ENCODE measurements at regions not wholly inside any gene's neighbourhood (a gene's known extent, or its start where the extent isn't known, plus 50 kb on each side); places are given as distances from the start of the nearest gene placed in this dataset.
A peak's percentile ranks its signal among the peaks of the same experiment; 100 is the strongest.
"Not testable (repeated sequence)": the region's sequence is repeated elsewhere in the genome, so short reads cannot be mapped to it uniquely, and the experiment has no call there.

GRCh38 chr6:1468126-1468525 is 78.8 kb downstream of the FOXF2 start:
- DNase-seq = no peak
- no peaks in the 10 kb centered on the region for H3K27me3 ChIP-seq (ENCODE audit: control insufficient read depth in 1 of 2, insufficient read depth in 2 of 2, low read length in 1 of 2)
- H3K4me1 ChIP-seq (ENCODE audit: control insufficient read depth in 1 of 2, insufficient read depth in 2 of 2, low read length in 2 of 2) = no peaks in the 10 kb centered on the region
- no peaks in the 10 kb centered on the region for H3K36me3 ChIP-seq (ENCODE audit: control insufficient read depth in 1 of 2, insufficient read depth in 2 of 2, low read length in 1 of 2)
- H3K4me3 ChIP-seq (ENCODE audit: low read length in 2 of 2) = no peak overlapping the region
- intact Hi-C loops (cut with DNase I) = no loop called here
- no peak overlapping the region for H3K27ac ChIP-seq (ENCODE audit: low read depth in 1 of 2, low read length in 2 of 2)
- ATAC-seq (ENCODE audit: low FRiP score) = no peak
- H3K9me3 ChIP-seq (ENCODE audit: control insufficient read depth, low read length) = no peaks in the 10 kb centered on the region
- 71 to 77% methylated on average over 7 of the region's 7 CpGs for WGBS, 2 donors

- intact Hi-C loops (cut with DNase I) = no loop called here
- ATAC-seq (ENCODE audit: low FRiP score) (no peak), DNase-seq (no peak)
- Histone ChIP-seq H3K36me3 (ENCODE audit: control insufficient read depth in 1 of 2, insufficient read depth in 2 of 2, low read length in 1 of 2) (no peaks in the 10 kb centered on the region), H3K9me3 (ENCODE audit: control insufficient read depth, low read length) (no peaks in the 10 kb centered on the region), H3K4me3 (ENCODE audit: low read length in 2 of 2) (no peak overlapping the region), H3K27me3 (ENCODE audit: control insufficient read depth in 1 of 2, insufficient read depth in 2 of 2, low read length in 1 of 2) (no peaks in the 10 kb centered on the region), H3K27ac (ENCODE audit: low read depth in 1 of 2, low read length in 2 of 2) (no peak overlapping the region), H3K4me1 (ENCODE audit: control insufficient read depth in 1 of 2, insufficient read depth in 2 of 2, low read length in 2 of 2) (no peaks in the 10 kb centered on the region)
- WGBS, 2 donors = 76 to 92% methylated on average over 3 of the region's 3 CpGs
Measured at GRCh38 chr6:1470040-1470439, 80.7 kb downstream of the FOXF2 start.

DNA sequence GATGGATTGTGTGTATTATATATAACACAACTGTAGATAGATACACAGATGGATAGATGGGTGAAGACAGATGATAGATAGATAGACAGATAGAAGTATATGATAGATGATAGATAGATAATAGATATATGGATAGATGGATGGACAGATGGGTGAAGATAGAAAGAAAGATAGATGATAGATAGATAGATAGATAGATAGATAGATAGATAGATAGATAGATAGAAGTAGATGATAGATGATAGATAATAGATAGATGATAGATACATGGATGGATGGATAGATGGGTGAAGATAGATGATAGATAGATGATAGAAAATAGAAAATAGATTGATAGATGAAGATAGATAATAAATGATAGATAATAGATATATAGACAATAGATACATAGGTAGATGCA is 83.3 kb downstream of the FOXF2 start:
- Histone ChIP-seq H3K9me3 (ENCODE audit: control insufficient read depth, low read length) (no peaks in the 10 kb centered on the region), H3K4me1 (ENCODE audit: control insufficient read depth in 1 of 2, insufficient read depth in 2 of 2, low read length in 2 of 2) (no peaks in the 10 kb centered on the region), H3K36me3 (ENCODE audit: control insufficient read depth in 1 of 2, insufficient read depth in 2 of 2, low read length in 1 of 2) (no peaks in the 10 kb centered on the region), H3K4me3 (ENCODE audit: low read length in 2 of 2) (no peak overlapping the region), H3K27ac (ENCODE audit: low read depth in 1 of 2, low read length in 2 of 2) (no peak overlapping the region), H3K27me3 (ENCODE audit: control insufficient read depth in 1 of 2, insufficient read depth in 2 of 2, low read length in 1 of 2) (no peaks in the 10 kb centered on the region)
- DNase-seq (no peak), ATAC-seq (ENCODE audit: low FRiP score) (no peak)
- intact Hi-C loops (cut with DNase I) = no loop called here

GRCh38 chr6:1473166-1473565 is 83.8 kb downstream of the FOXF2 start:
- ATAC-seq (ENCODE audit: low FRiP score) = no peak
- Histone ChIP-seq H3K4me1 (ENCODE audit: control insufficient read depth in 1 of 2, insufficient read depth in 2 of 2, low read length in 2 of 2) (no peaks in the 10 kb centered on the region), H3K4me3 (ENCODE audit: low read length in 2 of 2) (no peak overlapping the region), H3K36me3 (ENCODE audit: control insufficient read depth in 1 of 2, insufficient read depth in 2 of 2, low read length in 1 of 2) (no peaks in the 10 kb centered on the region), H3K9me3 (ENCODE audit: control insufficient read depth, low read length) (no peaks in the 10 kb centered on the region), H3K27ac (ENCODE audit: low read depth in 1 of 2, low read length in 2 of 2) (no peak overlapping the region), H3K27me3 (ENCODE audit: control insufficient read depth in 1 of 2, insufficient read depth in 2 of 2, low read length in 1 of 2) (no peaks in the 10 kb centered on the region)
- 83 to 87% methylated on average over 8 of the region's 8 CpGs for WGBS, 2 donors
- intact Hi-C loops (cut with DNase I) = no loop called here
- DNase-seq = no peak

- ATAC-seq (ENCODE audit: low FRiP score) = no peak
- intact Hi-C loops (cut with DNase I) = no loop called here
Measured at GRCh38 chr6:1473598-1473997, 84.2 kb downstream of the FOXF2 start.

GRCh38 chr6:1474205-1474604 is 84.8 kb downstream of the FOXF2 start:
- intact Hi-C loops (cut with DNase I) = no loop called here

More at GRCh38 chr6:1473598-1473997, 84.2 kb downstream of the FOXF2 start:
- Histone ChIP-seq H3K36me3 (ENCODE audit: control insufficient read depth in 1 of 2, insufficient read depth in 2 of 2, low read length in 1 of 2) (no peaks in the 10 kb centered on the region), H3K27ac (ENCODE audit: low read depth in 1 of 2, low read length in 2 of 2) (no peak overlapping the region), H3K27me3 (ENCODE audit: control insufficient read depth in 1 of 2, insufficient read depth in 2 of 2, low read length in 1 of 2) (no peaks in the 10 kb centered on the region), H3K9me3 (ENCODE audit: control insufficient read depth, low read length) (no peaks in the 10 kb centered on the region), H3K4me3 (ENCODE audit: low read length in 2 of 2) (no peak overlapping the region), H3K4me1 (ENCODE audit: control insufficient read depth in 1 of 2, insufficient read depth in 2 of 2, low read length in 2 of 2) (no peaks in the 10 kb centered on the region)
- WGBS, 2 donors = 96 to 98% methylated on average over 1 of the region's 1 CpG
- no peak for DNase-seq

DNA sequence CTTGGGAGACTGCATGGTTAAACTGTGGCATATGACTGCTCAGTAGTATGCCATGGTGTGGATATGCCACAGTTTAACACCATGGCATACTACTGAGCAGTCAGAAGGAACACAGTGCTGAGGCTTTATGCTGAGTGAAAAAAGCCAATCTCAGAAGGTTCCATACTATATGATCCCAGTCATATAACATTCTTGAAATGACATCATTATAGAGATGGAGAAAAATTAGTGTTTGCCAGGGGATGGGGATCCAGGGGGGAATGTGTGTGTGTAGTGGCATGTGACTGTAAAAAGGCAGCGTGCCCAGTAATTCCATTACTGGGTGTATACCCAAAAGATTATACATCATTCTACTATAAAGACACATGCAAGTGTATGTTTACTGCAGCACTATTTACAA is 85.8 kb downstream of the FOXF2 start:
- no peak overlapping the region for H3K4me3 ChIP-seq (ENCODE audit: low read length in 2 of 2)
- WGBS, 2 donors = 94 to 97% methylated on average over 1 of the region's 1 CpG
- H3K27ac ChIP-seq (ENCODE audit: low read depth in 1 of 2, low read length in 2 of 2) = no peak overlapping the region
- no peaks in the 10 kb centered on the region for H3K9me3 ChIP-seq (ENCODE audit: control insufficient read depth, low read length)
- no peak for DNase-seq
- no peaks in the 10 kb centered on the region for H3K27me3 ChIP-seq (ENCODE audit: control insufficient read depth in 1 of 2, insufficient read depth in 2 of 2, low read length in 1 of 2)
- no peaks in the 10 kb centered on the region for H3K4me1 ChIP-seq (ENCODE audit: control insufficient read depth in 1 of 2, insufficient read depth in 2 of 2, low read length in 2 of 2)
- intact Hi-C loops (cut with DNase I) = no loop called here
- no peak for ATAC-seq (ENCODE audit: low FRiP score)
- no peaks in the 10 kb centered on the region for H3K36me3 ChIP-seq (ENCODE audit: control insufficient read depth in 1 of 2, insufficient read depth in 2 of 2, low read length in 1 of 2)

More at GRCh38 chr6:1474205-1474604, 84.8 kb downstream of the FOXF2 start:
- DNase-seq (no peak), ATAC-seq (ENCODE audit: low FRiP score) (no peak)
- 96 to 99% methylated on average over 4 of the region's 4 CpGs for WGBS, 2 donors
- Histone ChIP-seq H3K9me3 (ENCODE audit: control insufficient read depth, low read length) (no peaks in the 10 kb centered on the region), H3K4me1 (ENCODE audit: control insufficient read depth in 1 of 2, insufficient read depth in 2 of 2, low read length in 2 of 2) (no peaks in the 10 kb centered on the region), H3K27ac (ENCODE audit: low read depth in 1 of 2, low read length in 2 of 2) (no peak overlapping the region), H3K36me3 (ENCODE audit: control insufficient read depth in 1 of 2, insufficient read depth in 2 of 2, low read length in 1 of 2) (no peaks in the 10 kb centered on the region), H3K27me3 (ENCODE audit: control insufficient read depth in 1 of 2, insufficient read depth in 2 of 2, low read length in 1 of 2) (no peaks in the 10 kb centered on the region), H3K4me3 (ENCODE audit: low read length in 2 of 2) (no peak overlapping the region)

DNA sequence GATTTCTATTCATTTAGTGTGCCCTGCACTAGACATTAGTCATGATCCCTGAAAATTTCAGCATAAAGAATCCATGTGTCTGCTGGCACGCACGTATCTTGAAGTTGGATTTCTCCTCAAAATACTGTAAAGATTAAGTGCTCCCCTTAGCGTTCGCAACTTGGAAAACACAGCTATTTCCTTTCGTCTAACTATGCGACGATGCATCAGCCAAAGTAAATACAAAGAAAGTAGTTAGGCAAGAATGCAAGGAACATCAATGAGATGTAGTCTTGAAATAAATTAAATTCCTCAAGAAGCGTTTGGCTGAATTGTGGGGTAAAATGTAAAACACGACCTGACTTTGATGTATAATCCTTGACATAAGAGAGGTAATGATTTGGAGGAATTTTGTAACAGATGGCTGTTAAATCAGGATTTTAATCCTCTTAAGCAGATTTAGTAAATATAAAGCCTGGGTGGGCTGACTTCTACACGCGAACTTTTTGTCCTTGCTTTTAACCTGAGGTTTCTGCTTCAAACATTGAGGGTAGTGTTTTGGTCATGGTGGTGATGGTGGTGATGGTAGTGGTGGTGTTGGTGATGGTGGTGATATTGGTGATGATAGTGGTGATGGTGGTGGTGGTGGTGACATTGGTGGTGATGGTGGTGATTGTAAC is 88.2 kb downstream of the FOXF2 start:
- Histone ChIP-seq H3K27me3 (ENCODE audit: control insufficient read depth in 1 of 2, insufficient read depth in 2 of 2, low read length in 1 of 2) (no peaks in the 10 kb centered on the region), H3K36me3 (ENCODE audit: control insufficient read depth in 1 of 2, insufficient read depth in 2 of 2, low read length in 1 of 2) (no peaks in the 10 kb centered on the region), H3K4me3 (ENCODE audit: low read length in 2 of 2) (peak overlapping the region in 1 of 2 donors; percentile 4), H3K27ac (ENCODE audit: low read depth in 1 of 2, low read length in 2 of 2) (no peak overlapping the region), H3K4me1 (ENCODE audit: control insufficient read depth in 1 of 2, insufficient read depth in 2 of 2, low read length in 2 of 2) (no peaks in the 10 kb centered on the region), H3K9me3 (ENCODE audit: control insufficient read depth, low read length) (no peaks in the 10 kb centered on the region)
- ATAC-seq (ENCODE audit: low FRiP score) = no peak
- WGBS, 2 donors = 8 to 11% methylated on average over 11 of the region's 11 CpGs
- intact Hi-C loops (cut with DNase I) = no loop called here
- DNase-seq = no peak

DNA sequence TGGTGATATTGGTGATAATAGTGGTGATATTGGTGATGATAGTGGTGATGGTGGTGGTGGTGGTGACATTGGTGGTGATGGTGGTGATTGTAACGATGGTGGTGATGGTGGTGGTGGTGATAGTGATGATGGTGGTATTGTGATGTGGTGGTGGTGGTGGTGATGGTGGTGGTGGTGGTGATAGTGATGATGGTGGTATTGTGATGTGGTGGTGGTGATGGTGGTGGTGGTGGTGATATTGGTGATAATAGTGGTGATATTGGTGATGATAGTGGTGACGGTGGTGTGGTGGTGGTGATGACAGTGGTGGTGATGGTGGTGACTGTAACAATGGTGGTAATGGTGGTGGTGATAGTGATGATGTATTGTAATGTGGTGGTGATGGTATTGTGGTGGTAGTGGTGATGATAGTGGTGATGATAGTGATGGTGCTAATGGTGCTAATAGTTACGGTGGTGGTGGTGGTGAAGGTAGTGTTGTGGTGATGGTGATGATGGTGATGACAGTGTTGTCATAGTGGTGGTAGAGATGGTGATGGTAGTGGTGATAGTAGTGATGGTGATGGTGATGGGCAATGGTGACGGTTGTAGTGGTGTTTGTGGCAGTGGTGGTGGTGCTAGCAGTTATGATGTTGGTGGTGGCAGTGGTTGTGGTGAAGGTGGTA is 88.9 kb downstream of the FOXF2 start:
- intact Hi-C loops (cut with DNase I); H3K4me3 ChIP-seq (ENCODE audit: low read length in 2 of 2); H3K9me3 ChIP-seq (ENCODE audit: control insufficient read depth, low read length); ATAC-seq (ENCODE audit: low FRiP score); H3K4me1 ChIP-seq (ENCODE audit: control insufficient read depth in 1 of 2, insufficient read depth in 2 of 2, low read length in 2 of 2); H3K27ac ChIP-seq (ENCODE audit: low read depth in 1 of 2, low read length in 2 of 2); H3K36me3 ChIP-seq (ENCODE audit: control insufficient read depth in 1 of 2, insufficient read depth in 2 of 2, low read length in 1 of 2); DNase-seq; H3K27me3 ChIP-seq (ENCODE audit: control insufficient read depth in 1 of 2, insufficient read depth in 2 of 2, low read length in 1 of 2): not testable (repeated sequence)
- WGBS, 2 donors = 64 to 86% methylated on average over 3 to 4 of the region's 4 CpGs
